ENCODE measurements at regions not wholly inside any gene's neighbourhood (a gene's known extent, or its start where the extent isn't known, plus 50 kb on each side); places are given as distances from the start of the nearest gene placed in this dataset.

DNA sequence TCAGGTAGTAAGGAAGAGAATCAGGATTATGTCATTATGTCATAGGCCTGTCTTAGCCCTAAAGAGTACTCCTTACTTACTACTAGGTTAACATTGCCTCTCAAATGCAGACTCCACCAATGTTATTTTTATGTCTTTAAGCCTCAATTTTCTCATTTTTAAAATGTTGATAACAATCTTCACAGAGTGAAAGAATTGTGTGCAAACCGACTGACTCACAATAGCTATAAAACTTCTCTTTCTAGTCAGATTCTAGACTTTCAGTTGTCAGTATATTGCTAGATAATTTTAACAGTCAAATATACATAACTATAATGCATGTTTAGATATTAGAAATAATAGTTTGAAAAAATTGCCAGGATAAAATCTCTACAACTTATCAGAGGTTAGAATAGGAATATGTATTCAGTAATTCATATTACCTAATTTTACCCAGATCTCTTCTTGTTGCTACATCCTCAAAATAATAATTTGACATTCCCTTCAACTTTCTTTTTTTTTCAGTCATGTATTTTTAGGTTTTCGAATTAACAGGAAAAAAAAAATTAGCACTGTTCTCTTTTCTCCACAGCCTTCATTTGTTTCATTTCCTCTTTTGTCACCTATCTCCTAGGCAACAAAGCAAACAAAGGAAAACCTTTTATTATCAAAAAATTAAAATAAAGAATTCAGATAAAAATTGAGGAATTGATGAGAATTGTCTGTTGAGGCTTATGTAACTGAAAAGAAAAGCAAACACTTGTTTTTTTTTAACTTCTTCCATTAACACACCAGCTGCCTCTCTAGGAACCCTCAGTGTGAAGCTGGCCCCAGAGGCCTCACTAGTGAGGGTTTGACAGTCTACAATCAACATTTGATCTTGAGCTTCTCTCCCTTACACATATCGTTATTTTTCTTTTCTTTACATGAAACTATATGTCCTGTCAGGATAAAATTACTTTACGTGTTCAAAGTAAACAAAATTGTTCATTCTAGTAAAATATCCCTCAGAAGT lies 279.0 kb downstream of the CALCRL start:
- Histone ChIP-seq H3K9ac (ENCODE audit: insufficient read length) (peak overlapping the region; percentile 55), H3K9me3 (ENCODE audit: low read depth, low read length) (no peaks in the 10 kb centered on the region), H3K27ac (no peak overlapping the region), H3K36me3 (ENCODE audit: insufficient read depth, low read length) (no peaks in the 10 kb centered on the region), H3K4me3 (no peak overlapping the region)
- TF ChIP-seq POLR2AphosphoS5 (IDR thresholded peaks at IDR 0.05; ENCODE audit: borderline replicate concordance, low read depth, low read length) = no peak
- TF ChIP-seq FOXP2 (optimal IDR thresholded peaks at IDR 0.05; ENCODE audit: control extremely low read depth, extremely low read length, insufficient read depth) = no peak
- TF ChIP-seq EZH2 (IDR thresholded peaks at IDR 0.05) = no peak
- DNase-seq (ENCODE audit: low read depth, low spot score) = no peak

DNA sequence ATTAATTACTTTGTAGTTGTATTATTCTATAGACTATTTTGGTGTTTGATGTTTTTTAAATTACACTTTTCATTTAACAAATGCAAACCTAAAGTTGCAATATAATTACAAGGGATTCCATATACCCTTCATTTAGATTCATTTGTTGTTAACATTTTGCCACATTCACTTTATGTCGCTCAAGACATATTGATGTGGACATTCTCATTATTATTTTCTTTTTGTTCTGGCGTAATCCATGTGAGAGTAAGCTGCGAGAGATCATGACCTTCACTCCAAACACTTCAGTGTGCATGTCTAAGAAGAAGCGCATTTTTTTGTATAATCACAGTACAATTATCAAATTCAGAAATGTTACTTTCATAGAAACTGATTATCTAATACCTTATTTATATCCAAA lies 280.6 kb downstream of the CALCRL start:
- Histone ChIP-seq H3K4me3 (no peak overlapping the region), H3K36me3 (ENCODE audit: insufficient read depth, low read length) (no peaks in the 10 kb centered on the region), H3K27ac (no peak overlapping the region), H3K9ac (ENCODE audit: insufficient read length) (no peak overlapping the region), H3K9me3 (ENCODE audit: low read depth, low read length) (no peaks in the 10 kb centered on the region)
- DNase-seq (ENCODE audit: low read depth, low spot score) = no peak
- no peak for TF ChIP-seq EZH2 (IDR thresholded peaks at IDR 0.05)
- TF ChIP-seq POLR2AphosphoS5 (IDR thresholded peaks at IDR 0.05; ENCODE audit: borderline replicate concordance, low read depth, low read length) = no peak

GRCh38 chr2:187165936-187166610 lies 282.0 kb downstream of the CALCRL start:
- TF ChIP-seq POLR2AphosphoS5 (IDR thresholded peaks at IDR 0.05; ENCODE audit: borderline replicate concordance, low read depth, low read length) (no peak), FOXP2 (optimal IDR thresholded peaks at IDR 0.05; ENCODE audit: control extremely low read depth, extremely low read length, insufficient read depth) (no peak), EZH2 (IDR thresholded peaks at IDR 0.05) (no peak)
- no peak for DNase-seq (ENCODE audit: low read depth, low spot score)
- Histone ChIP-seq H3K27ac (no peak overlapping the region), H3K9me3 (ENCODE audit: low read depth, low read length) (no peaks in the 10 kb centered on the region), H3K9ac (ENCODE audit: insufficient read length) (no peak overlapping the region), H3K36me3 (ENCODE audit: insufficient read depth, low read length) (no peaks in the 10 kb centered on the region), H3K4me3 (no peak overlapping the region)

- H3K4me3 ChIP-seq = no peak overlapping the region
- no peak overlapping the region for H3K9ac ChIP-seq (ENCODE audit: insufficient read length)
- DNase-seq (ENCODE audit: low read depth, low spot score) = no peak
- no peak overlapping the region for H3K27ac ChIP-seq
- TF ChIP-seq FOXP2 (optimal IDR thresholded peaks at IDR 0.05; ENCODE audit: control extremely low read depth, extremely low read length, insufficient read depth) (no peak), EZH2 (IDR thresholded peaks at IDR 0.05) (no peak), POLR2AphosphoS5 (IDR thresholded peaks at IDR 0.05; ENCODE audit: borderline replicate concordance, low read depth, low read length) (no peak)
- H3K9me3 ChIP-seq (ENCODE audit: low read depth, low read length) = no peaks in the 10 kb centered on the region; the same call in 1 of the 2 replicates
- H3K36me3 ChIP-seq (ENCODE audit: insufficient read depth, low read length) = no peaks in the 10 kb centered on the region
Observed at GRCh38 chr2:187158452-187158851, 289.6 kb downstream of the CALCRL start.

DNA sequence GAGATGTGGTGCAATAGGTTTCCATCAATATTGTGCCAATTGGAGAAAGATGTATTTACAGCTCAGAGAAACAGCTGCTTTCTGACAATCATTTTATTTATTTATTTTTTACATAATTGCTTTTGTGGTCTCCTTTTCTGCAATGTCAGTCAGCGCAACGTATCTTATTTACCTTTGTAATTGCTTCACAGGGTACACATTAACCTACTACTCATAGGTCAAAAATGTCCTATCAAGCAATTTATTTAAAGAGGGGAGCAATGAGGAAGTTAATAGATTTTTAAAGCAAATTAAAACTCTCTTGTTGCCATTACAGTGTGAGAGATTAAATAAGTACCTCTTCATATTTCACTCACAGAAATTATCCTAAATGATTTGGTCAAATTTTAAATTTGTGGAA lies 291.0 kb downstream of the CALCRL start:
- TF ChIP-seq POLR2AphosphoS5 (IDR thresholded peaks at IDR 0.05; ENCODE audit: borderline replicate concordance, low read depth, low read length) = no peak
- TF ChIP-seq FOXP2 (optimal IDR thresholded peaks at IDR 0.05; ENCODE audit: control extremely low read depth, extremely low read length, insufficient read depth) = no peak
- TF ChIP-seq EZH2 (IDR thresholded peaks at IDR 0.05) = no peak
- no peak overlapping the region for H3K27ac ChIP-seq
- no peaks in the 10 kb centered on the region; the same call in 1 of the 2 replicates for H3K9me3 ChIP-seq (ENCODE audit: low read depth, low read length)
- no peak for DNase-seq (ENCODE audit: low read depth, low spot score)
- no peak overlapping the region for H3K9ac ChIP-seq (ENCODE audit: insufficient read length)
- H3K36me3 ChIP-seq (ENCODE audit: insufficient read depth, low read length) = no peaks in the 10 kb centered on the region
- no peak overlapping the region for H3K4me3 ChIP-seq

- DNase-seq (ENCODE audit: low read depth, low spot score) = no peak
- Histone ChIP-seq H3K9me3 (ENCODE audit: low read depth, low read length) (no peaks in the 10 kb centered on the region; the same call in 1 of the 2 replicates), H3K9ac (ENCODE audit: insufficient read length) (no peak overlapping the region), H3K36me3 (ENCODE audit: insufficient read depth, low read length) (no peaks in the 10 kb centered on the region), H3K4me3 (no peak overlapping the region), H3K27ac (no peak overlapping the region)
- TF ChIP-seq EZH2 (IDR thresholded peaks at IDR 0.05) = no peak
- TF ChIP-seq POLR2AphosphoS5 (IDR thresholded peaks at IDR 0.05; ENCODE audit: borderline replicate concordance, low read depth, low read length) = no peak
- no peak for TF ChIP-seq FOXP2 (optimal IDR thresholded peaks at IDR 0.05; ENCODE audit: control extremely low read depth, extremely low read length, insufficient read depth)
Observed at GRCh38 chr2:187155476-187155875, 292.6 kb downstream of the CALCRL start.

- Histone ChIP-seq H3K27ac (no peak overlapping the region), H3K4me3 (no peak overlapping the region), H3K9me3 (ENCODE audit: low read depth, low read length) (no peaks in the 10 kb centered on the region; the same call in 1 of the 2 replicates), H3K36me3 (ENCODE audit: insufficient read depth, low read length) (no peaks in the 10 kb centered on the region), H3K9ac (ENCODE audit: insufficient read length) (no peak overlapping the region)
- no peak for DNase-seq (ENCODE audit: low read depth, low spot score)
- TF ChIP-seq POLR2AphosphoS5 (IDR thresholded peaks at IDR 0.05; ENCODE audit: borderline replicate concordance, low read depth, low read length) = no peak
- no peak for TF ChIP-seq EZH2 (IDR thresholded peaks at IDR 0.05)
- TF ChIP-seq FOXP2 (optimal IDR thresholded peaks at IDR 0.05; ENCODE audit: control extremely low read depth, extremely low read length, insufficient read depth) = no peak
Observed at GRCh38 chr2:187150670-187151069, 297.4 kb downstream of the CALCRL start.

GRCh38 chr2:187148059-187148714 lies 299.2 kb upstream of the ZSWIM2 start:
- no peak overlapping the region for H3K4me3 ChIP-seq
- no peaks in the 10 kb centered on the region; the same call in 1 of the 2 replicates for H3K9me3 ChIP-seq (ENCODE audit: low read depth, low read length)
- H3K36me3 ChIP-seq (ENCODE audit: insufficient read depth, low read length) = no peaks in the 10 kb centered on the region
- TF ChIP-seq POLR2AphosphoS5 (IDR thresholded peaks at IDR 0.05; ENCODE audit: borderline replicate concordance, low read depth, low read length) (no peak), FOXP2 (optimal IDR thresholded peaks at IDR 0.05; ENCODE audit: control extremely low read depth, extremely low read length, insufficient read depth) (no peak)
- no peak for DNase-seq (ENCODE audit: low read depth, low spot score)
- H3K9ac ChIP-seq (ENCODE audit: insufficient read length) = no peak overlapping the region
- H3K27ac ChIP-seq = no peak overlapping the region

Data from SK-N-MC (cell line).